Esophagus muscularis mucosa (tissue), 4 donors: ENCODE measurements at regions not wholly inside any gene's neighbourhood (a gene's known extent, or its start where the extent isn't known, plus 50 kb on each side); places are given as distances from the start of the nearest gene placed in this dataset.

Source experiments
- CTCF ChIP-seq, 3 experiments: fragments of 200-600 bp in 2 of 3; fragments of 450-650 bp in 1 of 3; sonication (generic) in 2 of 3; IDR thresholded peaks; one replicate each; pipeline ENCODE4 v1.5.1; 2017 to 2019; ENCODE audit warnings: antibody characterized with exemption in 3 of 3, mild to moderate bottlenecking in 2 of 3, moderate library complexity in 1 of 3
- EP300 ChIP-seq: sonication (generic); formaldehyde crosslinking; IDR thresholded peaks from one replicate; pipeline ENCODE4 v1.6.1; 2017; ENCODE audit warnings: antibody characterized with exemption
- POLR2A ChIP-seq: fragments of 450-650 bp; IDR thresholded peaks from one replicate; pipeline ENCODE4 v1.6.1; 2017; ENCODE audit warnings: antibody characterized with exemption, moderate library complexity, mild to moderate bottlenecking, low read depth

GRCh38 chr2:48039209-48039990 is 133.1 kb upstream of the FBXO11 start:
- no peak for TF ChIP-seq CTCF (IDR thresholded peaks at IDR 0.05)
- TF ChIP-seq POLR2A = no peak
- TF ChIP-seq EP300 = no peak
